ENCODE measurements at regions not wholly inside any gene's neighbourhood (a gene's known extent, or its start where the extent isn't known, plus 50 kb on each side); places are given as distances from the start of the nearest gene placed in this dataset.
"Not testable (repeated sequence)": the region's sequence is repeated elsewhere in the genome, so short reads cannot be mapped to it uniquely, and the experiment has no call there.

GRCh38 chr2:114066186-114066747 is 176.4 kb downstream of the ACTR3 start:
- DNase-seq (ENCODE audit: low read depth), result no peak

GRCh38 chr2:114068438-114068837 is 178.5 kb downstream of the ACTR3 start:
- DNase-seq (ENCODE audit: low read depth), result peak; percentile 5

- no peak for DNase-seq (ENCODE audit: low read depth)
These were observed 187.1 kb downstream of the ACTR3 start for GRCh38 chr2:114076961-114077360.

GRCh38 chr2:114079366-114080004 is 189.6 kb downstream of the ACTR3 start:
- DNase-seq (ENCODE audit: low read depth), result no peak

GRCh38 chr2:114082731-114083433 is 193.0 kb downstream of the ACTR3 start:
- DNase-seq (ENCODE audit: low read depth), result no peak

- DNase-seq (ENCODE audit: low read depth), result no peak
These were observed 194.0 kb downstream of the ACTR3 start for GRCh38 chr2:114083717-114084387.

GRCh38 chr2:114085238-114085637 is 195.3 kb downstream of the ACTR3 start:
- DNase-seq (ENCODE audit: low read depth), result no peak

GRCh38 chr2:114085992-114086391 is 196.1 kb downstream of the ACTR3 start:
- DNase-seq (ENCODE audit: low read depth), result no peak

GRCh38 chr2:114089636-114090319 is 199.9 kb downstream of the ACTR3 start:
- DNase-seq (ENCODE audit: low read depth), result peak; percentile 1

- DNase-seq (ENCODE audit: low read depth), result no peak
These were observed 201.1 kb downstream of the ACTR3 start for GRCh38 chr2:114091010-114091409.

- DNase-seq (ENCODE audit: low read depth), result no peak
These were observed 218.4 kb downstream of the ACTR3 start for GRCh38 chr2:114108249-114108648.

- no peak for DNase-seq (ENCODE audit: low read depth)
These were observed 219.0 kb downstream of the ACTR3 start for GRCh38 chr2:114108824-114109416.

- no peak for DNase-seq (ENCODE audit: low read depth)
These were observed 221.4 kb downstream of the ACTR3 start for GRCh38 chr2:114111329-114111728.

- DNase-seq (ENCODE audit: low read depth), result no peak
These were observed 223.6 kb downstream of the ACTR3 start for GRCh38 chr2:114113518-114113917.

GRCh38 chr2:114118088-114118487 is 228.2 kb downstream of the ACTR3 start:
- DNase-seq (ENCODE audit: low read depth), result no peak

GRCh38 chr2:114119862-114120261 is 230.0 kb downstream of the ACTR3 start:
- DNase-seq (ENCODE audit: low read depth), result peak; percentile 7

GRCh38 chr2:114122930-114123329 is 233.0 kb downstream of the ACTR3 start:
- DNase-seq (ENCODE audit: low read depth), result no peak

- no peak for DNase-seq (ENCODE audit: low read depth)
These were observed 234.0 kb downstream of the ACTR3 start for GRCh38 chr2:114123925-114124324.

GRCh38 chr2:114127372-114127771 is 237.5 kb downstream of the ACTR3 start:
- peak; percentile 20 for DNase-seq (ENCODE audit: low read depth)

GRCh38 chr2:114128263-114128662 is 238.4 kb downstream of the ACTR3 start:
- no peak for DNase-seq (ENCODE audit: low read depth)

- no peak for DNase-seq (ENCODE audit: low read depth)
These were observed 238.8 kb downstream of the ACTR3 start for GRCh38 chr2:114128725-114129124.

GRCh38 chr2:114132050-114132449 is 242.2 kb downstream of the ACTR3 start:
- not testable (repeated sequence) for DNase-seq (ENCODE audit: low read depth)

All from M059J (cell line).